Activated naive CD8-positive, alpha-beta T cell treated with anti-CD3 and anti-CD28 coated beads for 36 hours (primary cell): ENCODE measurements at regions not wholly inside any gene's neighbourhood (a gene's known extent, or its start where the extent isn't known, plus 50 kb on each side); places are given as distances from the start of the nearest gene placed in this dataset.

ENCODE experiments used
- DNase-seq: peaks from one replicate; pipeline ENCODE4 v3.0.0; 2021
- H3K27ac Mint-ChIP-seq: one replicate; pipeline ENCODE4 v1.8.0; 2022; ENCODE audit warnings: mild to moderate bottlenecking, moderate library complexity, mixed read lengths
- H3K27me3 Mint-ChIP-seq: one replicate; pipeline ENCODE4 v1.8.0; 2022; ENCODE audit warnings: mild to moderate bottlenecking, mixed read lengths
- H3K36me3 Mint-ChIP-seq: one replicate; pipeline ENCODE4 v1.8.0; 2021; ENCODE audit warnings: mild to moderate bottlenecking, mixed read lengths
- H3K4me1 Mint-ChIP-seq: one replicate; pipeline ENCODE4 v1.8.0; 2021; ENCODE audit warnings: mixed read lengths
- H3K4me3 Mint-ChIP-seq: one replicate; pipeline ENCODE4 v1.8.0; 2022; ENCODE audit warnings: mild to moderate bottlenecking, moderate library complexity, mixed read lengths
- H3K9me3 Mint-ChIP-seq: one replicate; pipeline ENCODE4 v1.8.0; 2022; ENCODE audit warnings: mixed read lengths

- Mint-ChIP-seq H3K36me3 (peaks cover 5% of the 10 kb centered on the region), H3K27ac (no peak overlapping the region), H3K27me3 (no peaks in the 10 kb centered on the region), H3K4me1 (no peaks in the 10 kb centered on the region), H3K4me3 (no peak overlapping the region), H3K9me3 (peaks cover 3% of the 10 kb centered on the region)
- DNase-seq, result no peak
These were observed 93.4 kb upstream of the NCOR2 start for GRCh38 chr12:124660851-124661250.

DNA sequence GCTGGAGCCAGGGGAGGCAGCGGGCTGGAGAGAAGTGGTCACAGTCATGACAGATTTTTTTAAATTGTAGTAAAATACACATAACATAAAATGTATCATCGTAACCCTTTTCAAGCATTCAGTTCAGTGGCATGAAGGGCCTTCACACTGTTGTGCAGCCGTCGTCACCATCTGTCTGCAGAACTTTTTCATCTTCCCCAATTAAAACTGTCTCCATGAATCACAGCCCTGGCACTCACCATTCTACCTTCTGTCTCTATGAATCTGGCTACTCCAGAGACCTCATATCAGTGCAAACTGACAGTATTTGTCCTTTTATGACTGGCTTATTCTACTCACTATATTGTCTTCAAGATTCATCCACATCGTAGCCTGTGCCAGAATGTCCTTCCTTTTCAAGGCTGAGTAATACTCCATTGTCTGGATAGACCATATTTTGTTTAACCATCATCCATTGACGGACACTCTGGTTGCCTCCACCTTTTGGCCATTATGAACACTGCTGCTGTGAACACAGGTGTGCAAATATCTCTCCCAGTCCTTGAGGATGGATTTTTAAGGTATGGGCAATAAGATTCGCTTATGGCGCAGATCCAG, 91.5 kb upstream of the NCOR2 start:
- H3K27me3 Mint-ChIP-seq, result no peaks in the 10 kb centered on the region
- no peaks in the 10 kb centered on the region for H3K4me1 Mint-ChIP-seq
- H3K36me3 Mint-ChIP-seq, result peaks cover 5% of the 10 kb centered on the region
- H3K4me3 Mint-ChIP-seq, result no peak overlapping the region
- peaks cover 3% of the 10 kb centered on the region for H3K9me3 Mint-ChIP-seq
- H3K27ac Mint-ChIP-seq, result no peak overlapping the region
- DNase-seq, result no peak

GRCh38 chr12:124658302-124658701, 90.9 kb upstream of the NCOR2 start:
- no peak for DNase-seq
- H3K4me1 Mint-ChIP-seq, result peaks cover 2% of the 10 kb centered on the region
- H3K36me3 Mint-ChIP-seq, result peaks cover 5% of the 10 kb centered on the region
- H3K27me3 Mint-ChIP-seq, result peaks cover 2% of the 10 kb centered on the region
- H3K4me3 Mint-ChIP-seq, result no peak overlapping the region
- no peak overlapping the region for H3K27ac Mint-ChIP-seq
- H3K9me3 Mint-ChIP-seq, result peaks cover 3% of the 10 kb centered on the region

- Mint-ChIP-seq H3K4me3 (no peak overlapping the region), H3K9me3 (no peaks in the 10 kb centered on the region), H3K27ac (no peak overlapping the region), H3K36me3 (no peaks in the 10 kb centered on the region), H3K27me3 (peaks cover 4% of the 10 kb centered on the region), H3K4me1 (peaks cover 3% of the 10 kb centered on the region)
- no peak for DNase-seq
These were observed 89.6 kb upstream of the NCOR2 start for GRCh38 chr12:124656947-124657434.

DNA sequence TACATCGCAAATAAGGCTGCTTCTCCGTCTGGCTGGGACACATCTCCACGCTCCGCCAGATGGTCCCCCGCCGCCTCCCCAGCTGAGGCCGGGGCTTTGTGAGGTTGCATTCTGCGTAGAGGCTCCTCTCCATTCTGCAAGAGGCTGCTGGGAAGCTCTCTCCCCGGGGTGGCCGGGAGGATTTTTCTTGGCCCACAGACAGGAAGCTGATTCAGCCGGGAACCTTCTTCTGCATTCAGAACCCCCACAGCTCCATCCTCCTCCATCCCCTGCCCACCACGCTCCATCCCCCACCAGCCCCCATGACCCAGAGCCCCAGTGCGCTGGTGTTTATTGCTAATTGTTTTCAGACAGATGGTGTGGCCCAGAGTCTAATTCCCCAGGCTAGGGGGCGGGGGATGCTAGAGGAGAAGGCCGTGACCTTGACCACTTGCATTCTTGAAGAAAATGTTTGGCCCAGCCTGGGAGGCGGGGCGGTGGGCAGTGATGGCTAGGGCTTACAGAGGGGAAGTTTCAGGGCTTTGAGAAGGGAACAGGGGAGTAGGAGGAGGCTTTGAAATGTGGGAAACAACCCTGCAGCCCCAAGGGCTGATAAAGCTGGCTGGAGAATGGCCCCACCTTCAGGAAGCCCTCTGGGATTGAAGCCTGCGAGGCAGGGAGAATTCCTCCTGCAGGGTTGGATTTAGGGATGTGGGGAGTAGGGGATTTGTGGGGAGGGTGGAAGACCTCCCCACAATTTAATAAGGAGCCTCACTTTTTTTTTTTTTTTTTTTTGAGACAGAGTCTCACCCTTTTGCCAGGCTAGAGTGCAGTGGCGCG, 88.5 kb upstream of the NCOR2 start:
- Mint-ChIP-seq H3K36me3 (no peaks in the 10 kb centered on the region), H3K4me3 (no peak overlapping the region), H3K9me3 (no peaks in the 10 kb centered on the region), H3K27me3 (peaks cover 4% of the 10 kb centered on the region), H3K4me1 (peaks cover 3% of the 10 kb centered on the region), H3K27ac (no peak overlapping the region)
- DNase-seq, result no peak

DNA sequence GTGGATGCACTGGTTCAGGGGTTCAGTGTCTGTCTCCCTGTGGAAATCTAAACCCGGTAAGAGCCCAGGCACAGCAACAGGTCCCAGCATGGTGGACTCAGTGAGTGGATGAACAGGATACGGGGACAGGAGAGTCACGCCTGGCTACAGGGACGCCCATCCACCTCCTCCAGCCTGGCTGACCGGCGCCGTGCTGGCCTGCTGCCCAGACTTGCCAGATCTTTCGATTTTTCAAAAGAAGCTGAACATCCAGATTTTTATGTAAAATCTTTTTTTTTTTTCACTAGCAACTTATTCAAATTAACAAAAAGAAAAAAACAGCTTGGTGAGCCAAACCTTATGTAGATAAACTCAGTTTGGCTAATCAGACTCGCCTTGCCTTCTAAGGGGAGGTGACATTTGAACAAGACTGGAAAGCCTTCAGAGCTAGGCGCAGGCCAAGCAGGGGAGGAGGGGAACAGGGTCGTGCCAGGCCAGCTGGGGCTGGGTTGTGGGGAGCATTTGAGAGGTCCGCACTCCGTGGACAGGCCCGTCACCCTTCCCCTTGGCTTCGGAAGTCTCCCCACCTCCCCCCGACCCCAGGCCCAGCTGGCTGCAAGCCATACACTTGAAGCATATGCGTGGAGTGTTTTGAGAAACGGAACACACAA, 87.8 kb upstream of the NCOR2 start:
- H3K36me3 Mint-ChIP-seq, result no peaks in the 10 kb centered on the region

GRCh38 chr12:124654666-124655047, 87.2 kb upstream of the NCOR2 start:
- Mint-ChIP-seq H3K4me3 (no peak overlapping the region), H3K27ac (no peak overlapping the region), H3K4me1 (peaks cover 3% of the 10 kb centered on the region), H3K27me3 (peaks cover 4% of the 10 kb centered on the region), H3K9me3 (peaks cover 5% of the 10 kb centered on the region), H3K36me3 (no peaks in the 10 kb centered on the region)
- DNase-seq, result no peak

More for the DNA sequence above, 87.8 kb upstream of the NCOR2 start:
- peaks cover 3% of the 10 kb centered on the region for H3K4me1 Mint-ChIP-seq
- peaks cover 4% of the 10 kb centered on the region for H3K27me3 Mint-ChIP-seq
- no peak overlapping the region for H3K27ac Mint-ChIP-seq
- H3K9me3 Mint-ChIP-seq, result peaks cover 2% of the 10 kb centered on the region
- H3K4me3 Mint-ChIP-seq, result no peak overlapping the region
- no peak for DNase-seq

- Mint-ChIP-seq H3K4me1 (peaks cover 3% of the 10 kb centered on the region), H3K4me3 (no peak overlapping the region), H3K36me3 (peaks cover 2% of the 10 kb centered on the region), H3K27ac (no peak overlapping the region), H3K9me3 (peaks cover 14% of the 10 kb centered on the region), H3K27me3 (peaks cover 4% of the 10 kb centered on the region)
- no peak for DNase-seq
These were observed 85.9 kb upstream of the NCOR2 start for GRCh38 chr12:124653169-124653931.

GRCh38 chr12:124652661-124653060, 85.2 kb upstream of the NCOR2 start:
- no peak overlapping the region for H3K27ac Mint-ChIP-seq
- H3K36me3 Mint-ChIP-seq, result peaks cover 6% of the 10 kb centered on the region
- DNase-seq, result no peak
- H3K27me3 Mint-ChIP-seq, result peaks cover 4% of the 10 kb centered on the region
- H3K9me3 Mint-ChIP-seq, result peaks cover 21% of the 10 kb centered on the region
- peaks cover 3% of the 10 kb centered on the region for H3K4me1 Mint-ChIP-seq
- no peak overlapping the region for H3K4me3 Mint-ChIP-seq

DNA sequence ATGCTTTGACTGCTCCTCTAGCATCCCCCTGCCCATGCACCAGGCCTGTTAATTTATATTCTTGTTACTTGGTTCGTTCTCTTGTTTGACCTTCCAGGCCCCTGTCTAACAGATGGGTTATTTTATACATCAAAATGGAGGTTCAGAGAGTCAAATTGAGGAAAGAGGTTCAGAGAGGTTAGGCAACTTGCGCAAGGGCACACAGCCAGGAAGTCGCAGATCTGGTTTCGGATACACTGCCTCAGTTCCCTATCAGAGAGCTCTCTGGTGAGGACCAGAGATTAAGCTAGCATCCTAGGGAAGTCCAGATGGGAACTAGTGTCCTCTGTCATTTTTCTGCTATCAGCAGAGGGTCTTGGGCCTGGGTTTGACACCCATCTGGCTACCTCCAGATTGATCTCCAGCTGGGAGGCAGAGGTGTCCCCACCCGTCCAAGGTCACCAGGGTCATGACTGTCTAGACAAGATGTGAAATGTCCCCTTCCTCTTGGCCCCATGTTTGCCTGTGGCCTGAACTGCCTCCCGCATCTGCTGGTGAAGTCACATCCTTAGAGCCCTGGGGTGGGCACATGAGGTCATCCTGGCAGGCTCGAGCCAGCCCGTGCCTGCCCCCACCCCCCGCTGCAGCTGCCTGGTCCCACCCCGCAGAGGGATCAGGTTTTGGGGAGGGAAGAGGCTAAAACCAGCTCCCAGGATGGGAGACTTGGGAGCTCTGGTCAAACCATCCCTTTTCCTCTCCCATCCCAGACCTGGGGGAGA, 84.3 kb upstream of the NCOR2 start:
- Mint-ChIP-seq H3K4me1 (peaks cover 5% of the 10 kb centered on the region), H3K36me3 (peaks cover 6% of the 10 kb centered on the region)

GRCh38 chr12:124650912-124651311, 83.5 kb upstream of the NCOR2 start:
- peaks cover 4% of the 10 kb centered on the region for H3K27me3 Mint-ChIP-seq
- no peak overlapping the region for H3K4me3 Mint-ChIP-seq
- no peak for DNase-seq
- H3K27ac Mint-ChIP-seq, result no peak overlapping the region
- peaks cover 6% of the 10 kb centered on the region for H3K36me3 Mint-ChIP-seq
- H3K9me3 Mint-ChIP-seq, result peaks cover 26% of the 10 kb centered on the region
- peaks cover 12% of the 10 kb centered on the region for H3K4me1 Mint-ChIP-seq

More for the DNA sequence above, 84.3 kb upstream of the NCOR2 start:
- no peak overlapping the region for H3K4me3 Mint-ChIP-seq
- H3K27me3 Mint-ChIP-seq, result peaks cover 4% of the 10 kb centered on the region
- H3K9me3 Mint-ChIP-seq, result peaks cover 26% of the 10 kb centered on the region
- no peak for DNase-seq
- no peak overlapping the region for H3K27ac Mint-ChIP-seq

DNA sequence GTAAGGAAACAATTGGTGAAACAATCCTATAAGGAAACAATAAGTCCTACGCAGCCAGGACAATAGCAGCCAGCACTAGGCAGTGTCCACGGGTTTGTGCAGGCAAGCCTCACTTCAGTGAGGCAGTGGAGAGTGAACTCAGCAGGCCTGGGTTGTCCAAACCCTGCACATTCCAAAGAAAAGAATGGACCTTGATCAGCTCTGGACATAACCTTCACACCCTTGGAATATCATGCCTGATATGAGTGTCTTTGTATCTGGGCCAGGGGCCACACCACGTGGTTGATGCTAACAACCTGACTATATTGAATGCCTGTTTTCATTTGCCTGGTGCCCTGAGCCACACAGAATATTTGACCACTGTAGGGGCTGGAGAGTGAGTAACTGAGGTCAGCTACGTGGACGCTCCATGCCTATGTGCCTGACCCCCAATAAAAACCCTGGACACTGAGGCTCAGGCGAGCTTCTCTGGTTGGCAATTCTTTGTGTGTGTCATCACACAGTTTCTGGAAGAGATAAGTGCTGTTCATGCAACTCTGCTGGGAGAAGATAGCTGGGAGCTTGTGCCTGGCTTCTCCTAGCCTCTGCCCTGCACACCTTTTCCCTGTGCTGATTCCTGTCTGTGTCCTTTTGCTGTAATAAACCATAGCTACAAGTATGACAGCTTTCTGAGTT, 81.4 kb upstream of the NCOR2 start:
- peaks cover 6% of the 10 kb centered on the region for H3K36me3 Mint-ChIP-seq
- no peak for DNase-seq
- peaks cover 26% of the 10 kb centered on the region for H3K9me3 Mint-ChIP-seq
- no peak overlapping the region for H3K4me3 Mint-ChIP-seq
- H3K4me1 Mint-ChIP-seq, result peaks cover 16% of the 10 kb centered on the region
- H3K27ac Mint-ChIP-seq, result no peak overlapping the region
- peaks cover 4% of the 10 kb centered on the region for H3K27me3 Mint-ChIP-seq

- no peaks in the 10 kb centered on the region for H3K27me3 Mint-ChIP-seq
- no peak for DNase-seq
- H3K9me3 Mint-ChIP-seq, result peaks cover 26% of the 10 kb centered on the region
- peaks cover 14% of the 10 kb centered on the region for H3K4me1 Mint-ChIP-seq
- H3K27ac Mint-ChIP-seq, result no peak overlapping the region
- peaks cover 6% of the 10 kb centered on the region for H3K36me3 Mint-ChIP-seq
- H3K4me3 Mint-ChIP-seq, result no peak overlapping the region
These were observed 79.9 kb upstream of the NCOR2 start for GRCh38 chr12:124647316-124647715.
